ENCODE measurements at regions not wholly inside any gene's neighbourhood (a gene's known extent, or its start where the extent isn't known, plus 50 kb on each side); places are given as distances from the start of the nearest gene placed in this dataset.

DNA sequence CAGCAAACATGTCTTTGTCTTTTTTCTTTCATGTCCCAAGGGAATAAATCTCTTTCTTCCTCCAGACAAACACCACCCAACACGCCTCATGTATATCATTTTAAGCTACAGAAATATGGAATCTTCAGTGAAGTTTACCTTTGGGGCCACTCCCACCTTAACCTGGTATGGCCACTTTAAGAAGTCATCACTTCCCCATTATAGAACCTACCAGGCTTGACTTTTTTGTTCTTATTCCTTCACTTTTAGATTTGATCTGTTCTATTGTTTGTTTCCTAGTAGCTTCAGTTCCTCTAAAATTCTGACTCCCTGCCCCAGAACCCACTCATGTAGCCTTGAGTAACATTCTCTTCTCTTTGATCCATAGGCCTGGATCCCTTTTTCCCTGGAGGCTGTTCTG lies 226.3 kb downstream of the HLX start:
- H3K27ac ChIP-seq = no peak overlapping the region
- intact Hi-C loops (cut with DNase I) = no loop called here
- no peaks in the 10 kb centered on the region for H3K27me3 ChIP-seq
- no peak for DNase-seq
- TF ChIP-seq, protein P1, sequence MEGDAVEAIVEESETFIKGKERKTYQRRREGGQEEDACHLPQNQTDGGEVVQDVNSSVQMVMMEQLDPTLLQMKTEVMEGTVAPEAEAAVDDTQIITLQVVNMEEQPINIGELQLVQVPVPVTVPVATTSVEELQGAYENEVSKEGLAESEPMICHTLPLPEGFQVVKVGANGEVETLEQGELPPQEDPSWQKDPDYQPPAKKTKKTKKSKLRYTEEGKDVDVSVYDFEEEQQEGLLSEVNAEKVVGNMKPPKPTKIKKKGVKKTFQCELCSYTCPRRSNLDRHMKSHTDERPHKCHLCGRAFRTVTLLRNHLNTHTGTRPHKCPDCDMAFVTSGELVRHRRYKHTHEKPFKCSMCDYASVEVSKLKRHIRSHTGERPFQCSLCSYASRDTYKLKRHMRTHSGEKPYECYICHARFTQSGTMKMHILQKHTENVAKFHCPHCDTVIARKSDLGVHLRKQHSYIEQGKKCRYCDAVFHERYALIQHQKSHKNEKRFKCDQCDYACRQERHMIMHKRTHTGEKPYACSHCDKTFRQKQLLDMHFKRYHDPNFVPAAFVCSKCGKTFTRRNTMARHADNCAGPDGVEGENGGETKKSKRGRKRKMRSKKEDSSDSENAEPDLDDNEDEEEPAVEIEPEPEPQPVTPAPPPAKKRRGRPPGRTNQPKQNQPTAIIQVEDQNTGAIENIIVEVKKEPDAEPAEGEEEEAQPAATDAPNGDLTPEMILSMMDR (IDR thresholded peaks at IDR 0.05) = no peak
- TF ChIP-seq POLR2A (IDR thresholded peaks at IDR 0.05) = no peak
- TF ChIP-seq EP300 (IDR thresholded peaks at IDR 0.05) = no peak
- WGBS, 3 donors = 60 to 76% (median 66%) methylated on average over 1 of the region's 1 CpG
- no peaks in the 10 kb centered on the region for H3K36me3 ChIP-seq
- no peaks in the 10 kb centered on the region for H3K4me1 ChIP-seq (ENCODE audit: insufficient read depth)
- no peaks in the 10 kb centered on the region for H3K9me3 ChIP-seq
- H3K4me3 ChIP-seq = no peak overlapping the region

DNA sequence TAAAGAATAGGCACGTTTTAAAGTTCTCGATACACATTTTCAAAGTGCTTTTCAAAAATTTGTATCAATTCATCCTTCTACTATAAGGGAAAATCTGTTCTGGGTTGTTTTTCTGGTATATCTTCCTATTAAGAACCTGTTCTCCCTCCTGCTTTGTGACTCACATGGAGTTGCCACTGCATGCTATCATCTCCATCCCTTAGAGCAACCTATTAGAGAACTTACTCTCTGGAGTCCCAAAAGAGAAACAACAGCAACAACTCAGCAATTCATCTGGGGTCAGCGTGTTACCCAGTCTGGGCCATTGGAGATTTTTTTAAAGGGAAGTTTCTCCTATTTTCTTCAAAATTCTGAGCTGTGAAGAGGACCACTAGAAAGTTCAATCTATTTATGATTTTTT lies 227.4 kb downstream of the HLX start:
- 58 to 70% (median 63%) methylated on average over 3 of the region's 3 CpGs for WGBS, 3 donors
- TF ChIP-seq EP300 (IDR thresholded peaks at IDR 0.05) = no peak
- TF ChIP-seq, protein P1 (IDR thresholded peaks at IDR 0.05) = no peak
- no peak for TF ChIP-seq POLR2A (IDR thresholded peaks at IDR 0.05)

DNA sequence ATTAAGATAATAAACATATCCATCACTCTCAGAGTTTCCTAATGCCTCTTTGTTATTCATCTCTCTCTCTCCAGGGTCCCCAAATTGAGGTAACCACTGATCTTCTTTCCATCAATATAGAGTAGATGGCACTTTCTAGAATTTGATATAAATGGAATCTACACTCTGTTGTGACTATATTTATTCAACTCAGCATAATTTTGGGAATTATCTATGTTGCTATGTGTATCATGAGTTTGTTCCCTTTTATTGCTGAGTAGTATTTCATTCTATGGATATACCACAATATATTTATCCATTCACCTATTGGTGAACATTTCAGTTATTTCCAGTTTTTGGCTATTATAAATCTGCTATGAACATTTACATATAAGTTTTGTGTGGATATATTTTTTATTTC lies 230.7 kb downstream of the HLX start:
- no peaks in the 10 kb centered on the region for H3K9me3 ChIP-seq
- H3K4me1 ChIP-seq (ENCODE audit: insufficient read depth) = no peaks in the 10 kb centered on the region
- intact Hi-C loops (cut with DNase I) = no loop called here
- no peaks in the 10 kb centered on the region for H3K36me3 ChIP-seq
- no peaks in the 10 kb centered on the region for H3K27me3 ChIP-seq
- no peak overlapping the region for H3K27ac ChIP-seq
- TF ChIP-seq, protein P1 (IDR thresholded peaks at IDR 0.05) = no peak
- TF ChIP-seq EP300 (IDR thresholded peaks at IDR 0.05) (no peak), POLR2A (IDR thresholded peaks at IDR 0.05) (no peak)
- no peak overlapping the region for H3K4me3 ChIP-seq
- no peak for DNase-seq

More for the DNA sequence above, 227.4 kb downstream of the HLX start:
- DNase-seq = no peak
- no peaks in the 10 kb centered on the region for H3K36me3 ChIP-seq
- intact Hi-C loops (cut with DNase I) = no loop called here
- no peaks in the 10 kb centered on the region for H3K27me3 ChIP-seq
- no peaks in the 10 kb centered on the region for H3K4me1 ChIP-seq (ENCODE audit: insufficient read depth)
- no peak overlapping the region for H3K4me3 ChIP-seq
- H3K27ac ChIP-seq = no peak overlapping the region
- H3K9me3 ChIP-seq = no peaks in the 10 kb centered on the region

DNA sequence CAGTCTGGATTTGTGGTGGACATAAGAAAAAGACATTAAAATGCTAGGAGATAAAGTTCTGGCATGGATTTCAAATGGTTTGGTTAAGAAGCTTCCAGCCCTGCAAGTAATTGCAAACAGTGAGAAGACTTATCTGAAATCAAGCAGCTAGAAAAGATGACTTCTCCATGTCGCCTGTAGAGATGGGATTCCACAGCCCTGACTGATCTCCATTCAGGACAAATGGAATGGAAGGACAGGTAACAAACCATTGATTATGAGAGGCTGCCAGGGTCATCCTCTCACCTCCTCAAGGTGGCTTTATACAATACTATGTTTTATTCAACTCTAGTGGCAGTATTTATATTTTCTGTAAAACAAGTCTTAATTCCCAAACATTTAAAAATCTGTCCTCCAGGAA lies 237.9 kb downstream of the HLX start:
- Histone ChIP-seq H3K4me3 (no peak overlapping the region), H3K27me3 (no peaks in the 10 kb centered on the region), H3K9me3 (no peaks in the 10 kb centered on the region), H3K4me1 (ENCODE audit: insufficient read depth) (no peaks in the 10 kb centered on the region), H3K36me3 (no peaks in the 10 kb centered on the region), H3K27ac (no peak overlapping the region)
- WGBS, 3 donors = 52 to 62% (median 54%) methylated on average over 1 of the region's 1 CpG
- TF ChIP-seq EP300 (IDR thresholded peaks at IDR 0.05) (no peak), POLR2A (IDR thresholded peaks at IDR 0.05) (no peak)
- TF ChIP-seq, protein P1 (IDR thresholded peaks at IDR 0.05) = no peak
- no peak for DNase-seq
- intact Hi-C loops (cut with DNase I) = no loop called here

DNA sequence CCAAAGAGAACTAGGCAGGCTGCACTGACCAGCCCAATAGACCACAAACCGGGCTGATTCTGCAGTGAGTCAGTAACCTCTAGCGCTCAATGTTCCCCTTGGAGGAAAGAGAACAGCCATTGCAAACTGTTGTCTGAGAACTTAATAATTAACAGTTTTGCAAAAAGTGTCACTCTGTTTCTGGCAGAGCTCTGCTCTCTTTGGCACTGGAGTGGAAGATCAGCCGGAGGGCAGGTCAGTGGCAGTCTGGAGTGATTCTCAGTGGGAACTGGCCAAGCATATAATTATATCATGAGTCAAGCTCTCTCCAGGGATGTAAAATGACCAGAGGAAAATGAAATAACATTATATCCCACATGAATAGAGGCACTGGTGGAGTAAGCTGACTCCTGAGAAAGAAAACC lies 238.3 kb downstream of the HLX start:
- TF ChIP-seq, protein P1 (IDR thresholded peaks at IDR 0.05) = no peak
- no peak for TF ChIP-seq EP300 (IDR thresholded peaks at IDR 0.05)
- TF ChIP-seq POLR2A (IDR thresholded peaks at IDR 0.05) = no peak
- intact Hi-C loops (cut with DNase I) = no loop called here
- H3K9me3 ChIP-seq = no peaks in the 10 kb centered on the region
- H3K4me3 ChIP-seq = no peak overlapping the region
- H3K27me3 ChIP-seq = no peaks in the 10 kb centered on the region
- no peak overlapping the region for H3K27ac ChIP-seq
- WGBS, 3 donors = 66 to 74% (median 72%) methylated on average over 3 of the region's 3 CpGs
- no peak for DNase-seq
- H3K36me3 ChIP-seq = no peaks in the 10 kb centered on the region
- no peaks in the 10 kb centered on the region for H3K4me1 ChIP-seq (ENCODE audit: insufficient read depth)
